Caco-2 (cell line): ENCODE measurements at regions not wholly inside any gene's neighbourhood (a gene's known extent, or its start where the extent isn't known, plus 50 kb on each side); places are given as distances from the start of the nearest gene placed in this dataset.

Experiments
- BruUV-seq: library from RNA; stranded (reverse); fragments of 400-500 nt; replicated peaks from 2 replicates; lab custom pipeline; 2021; lab: Mats Ljungman, UMichigan
- CTCF ChIA-PET: fragments of 300-600 bp; sonication (Branson Sonifier 250); formaldehyde crosslinking; loops from one replicate; lab custom pipeline; 2022; ENCODE audit warnings: antibody characterized with exemption; lab: Charles Lee
- POLR2A ChIA-PET: fragments of 300-600 bp; sonication (Branson Sonifier 250); formaldehyde crosslinking; loops from one replicate; lab custom pipeline; 2022; ENCODE audit warnings: antibody characterized with exemption; lab: Charles Lee
- DNase-seq, 2 experiments: peaks; one replicate each; pipeline versions ENCODE4 v3.0.0 to v3.0.0-alpha.2; 2020 to 2022
- H3K27me3 ChIP-seq: replicated peaks from 2 replicates; pipeline ENCODE4 v1.6.0; 2011; ENCODE audit warnings: low read length; ENCODE audit not compliant: control insufficient read depth, insufficient read depth
- H3K36me3 ChIP-seq: 2 replicates; pipeline ENCODE4 v1.5.1; 2011; ENCODE audit warnings: low read length; ENCODE audit not compliant: control insufficient read depth, insufficient read depth
- H3K4me1 ChIP-seq: fragments of 250-450 bp; sonication (Bioruptor Pico); 2 replicates; pipeline ENCODE4 v1.5.1; 2020; ENCODE audit warnings: mild to moderate bottlenecking
- H3K4me3 ChIP-seq: 2 replicates; pipeline ENCODE4 v1.5.1; 2011; ENCODE audit warnings: low read depth, mild to moderate bottlenecking, control low read depth, low read length
- H3K9me3 ChIP-seq: fragments of 250-450 bp; sonication (Bioruptor Pico); 2 replicates; pipeline ENCODE4 v1.5.1; 2020; ENCODE audit warnings: mild to moderate bottlenecking, moderate library complexity
- H3K27ac Mint-ChIP-seq: one replicate; pipeline ENCODE4 v1.8.0; 2022; ENCODE audit warnings: mixed read lengths; ENCODE audit not compliant: unreplicated experiment
- H3K27me3 Mint-ChIP-seq: one replicate; pipeline ENCODE4 v1.8.0; 2022; ENCODE audit warnings: mixed read lengths; ENCODE audit not compliant: insufficient read depth, unreplicated experiment
- H3K36me3 Mint-ChIP-seq: one replicate; pipeline ENCODE4 v1.8.0; 2022; ENCODE audit warnings: mild to moderate bottlenecking, mixed read lengths; ENCODE audit not compliant: insufficient read depth, unreplicated experiment
- H3K4me1 Mint-ChIP-seq: one replicate; pipeline ENCODE4 v1.8.0; 2022; ENCODE audit warnings: low read depth, mixed read lengths; ENCODE audit not compliant: unreplicated experiment
- H3K4me3 Mint-ChIP-seq: one replicate; pipeline ENCODE4 v1.8.0; 2022; ENCODE audit warnings: mild to moderate bottlenecking, moderate library complexity, mixed read lengths; ENCODE audit not compliant: unreplicated experiment
- H3K9me3 Mint-ChIP-seq: one replicate; pipeline ENCODE4 v1.8.0; 2022; ENCODE audit warnings: mixed read lengths; ENCODE audit not compliant: unreplicated experiment
- CTCF ChIP-seq, 2 experiments: fragments of 200-600 bp in 1 of 2; IDR thresholded peaks; 1 replicate in 1 of 2; 2 replicates in 1 of 2; pipeline versions ENCODE4 v1.5.1 to v1.8.0; 2011 to 2022; ENCODE audit warnings: antibody characterized with exemption in 1 of 2, control low read depth in 1 of 2, inconsistent platforms in 1 of 2, low read depth in 1 of 2, low read length in 1 of 2, mild to moderate bottlenecking in 1 of 2, moderate library complexity in 1 of 2; ENCODE audit not compliant: insufficient read depth in 1 of 2, severe bottlenecking in 1 of 2, unreplicated experiment in 1 of 2
- intact Hi-C: fragments of 100-400 bp; cut with micrococcal nuclease; formaldehyde crosslinking; loops from one replicate; pipeline ENCODE4 v1.10.0; 2022; ENCODE audit not compliant: unreplicated experiment

DNA sequence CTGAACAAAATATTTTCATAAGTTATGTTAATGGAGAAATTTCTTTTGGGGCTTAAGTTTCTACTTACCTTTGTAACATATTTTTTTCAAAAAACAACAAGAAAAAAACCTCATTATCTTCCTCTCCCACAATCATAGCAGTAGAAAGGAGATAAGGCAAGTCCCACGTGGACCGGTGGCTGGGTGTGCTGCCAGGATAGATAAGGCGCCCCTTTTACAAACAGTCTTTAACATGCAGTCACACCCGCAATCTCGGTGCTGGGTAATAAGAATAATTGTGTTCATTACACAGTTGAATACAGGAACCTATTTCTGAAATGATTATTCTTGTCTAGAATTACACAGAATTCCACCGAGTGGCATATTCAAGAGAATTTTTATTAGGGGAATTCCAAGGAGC is 1202.3 kb downstream of the UQCRFS1 start:
- H3K4me1 Mint-ChIP-seq: no peaks in the 10 kb centered on the region
- intact Hi-C loops: no loop called here
- CTCF ChIA-PET: no interaction called here
- BruUV-seq: no TSS peak
- TF ChIP-seq CTCF (IDR thresholded peaks at IDR 0.05; ENCODE audit: insufficient read depth in 1 of 2, low read depth in 1 of 2, low read length in 1 of 2, severe bottlenecking in 1 of 2, unreplicated experiment in 1 of 2): no peak
- no peaks in the 10 kb centered on the region for H3K36me3 Mint-ChIP-seq
- POLR2A ChIA-PET: no interaction called here
- Histone ChIP-seq H3K4me3 (no peak overlapping the region), H3K9me3 (no peaks in the 10 kb centered on the region; the same call in 1 of the 2 replicates), H3K36me3 (no peaks in the 10 kb centered on the region), H3K27me3 (no peaks in the 10 kb centered on the region), H3K4me1 (no peaks in the 10 kb centered on the region)
- H3K4me3 Mint-ChIP-seq: no peak overlapping the region
- DNase-seq: no peak
- no peak overlapping the region for H3K27ac Mint-ChIP-seq
- H3K27me3 Mint-ChIP-seq: no peaks in the 10 kb centered on the region
- no peaks in the 10 kb centered on the region for H3K9me3 Mint-ChIP-seq

GRCh38 chr19:28009696-28010095 is 1203.3 kb downstream of the UQCRFS1 start:
- no peaks in the 10 kb centered on the region for H3K9me3 Mint-ChIP-seq
- H3K27ac Mint-ChIP-seq: no peak overlapping the region
- BruUV-seq: no TSS peak
- no peak for DNase-seq
- H3K9me3 ChIP-seq: no peaks in the 10 kb centered on the region; the same call in 1 of the 2 replicates
- no peaks in the 10 kb centered on the region for H3K36me3 ChIP-seq
- no peak overlapping the region for H3K4me3 ChIP-seq
- CTCF ChIA-PET: no interaction called here
- H3K4me3 Mint-ChIP-seq: no peak overlapping the region
- no peaks in the 10 kb centered on the region for H3K4me1 Mint-ChIP-seq
- no peaks in the 10 kb centered on the region for H3K27me3 ChIP-seq
- no peaks in the 10 kb centered on the region for H3K4me1 ChIP-seq
- intact Hi-C loops: no loop called here
- no peak for TF ChIP-seq CTCF (IDR thresholded peaks at IDR 0.05; ENCODE audit: insufficient read depth in 1 of 2, low read depth in 1 of 2, low read length in 1 of 2, severe bottlenecking in 1 of 2, unreplicated experiment in 1 of 2)
- H3K27me3 Mint-ChIP-seq: no peaks in the 10 kb centered on the region
- POLR2A ChIA-PET: no interaction called here
- no peaks in the 10 kb centered on the region for H3K36me3 Mint-ChIP-seq

DNA sequence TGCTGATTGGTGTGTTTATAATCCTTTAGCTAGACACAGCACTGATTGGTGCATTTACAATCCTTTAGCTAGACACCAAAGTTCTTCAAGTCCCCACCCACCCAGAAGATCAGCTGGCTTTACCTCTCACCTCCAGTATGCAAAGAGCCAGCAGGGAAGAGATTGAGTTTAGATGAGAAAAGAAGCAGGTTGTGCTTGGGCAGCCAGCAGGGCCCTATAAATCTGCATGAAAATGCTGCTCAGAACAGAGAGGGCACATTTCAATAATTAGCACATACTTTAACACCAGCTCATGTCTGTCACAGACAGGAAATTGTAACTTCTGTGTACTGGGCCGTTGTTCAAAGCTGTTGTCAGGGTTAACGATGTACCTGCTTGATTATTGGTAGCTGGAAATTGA is 1204.3 kb downstream of the UQCRFS1 start:
- Mint-ChIP-seq H3K4me1 (no peaks in the 10 kb centered on the region), H3K9me3 (no peaks in the 10 kb centered on the region), H3K4me3 (no peak overlapping the region), H3K36me3 (no peaks in the 10 kb centered on the region), H3K27me3 (no peaks in the 10 kb centered on the region), H3K27ac (no peak overlapping the region)
- ChIA-PET CTCF (no interaction called here), POLR2A (no interaction called here)
- Histone ChIP-seq H3K36me3 (no peaks in the 10 kb centered on the region), H3K27me3 (no peaks in the 10 kb centered on the region), H3K9me3 (no peaks in the 10 kb centered on the region; the same call in 1 of the 2 replicates), H3K4me1 (no peaks in the 10 kb centered on the region), H3K4me3 (no peak overlapping the region)
- intact Hi-C loops: no loop called here
- no peak for TF ChIP-seq CTCF (IDR thresholded peaks at IDR 0.05; ENCODE audit: insufficient read depth in 1 of 2, low read depth in 1 of 2, low read length in 1 of 2, severe bottlenecking in 1 of 2, unreplicated experiment in 1 of 2)
- BruUV-seq: no TSS peak
- DNase-seq: no peak
